Endothelial cell (in vitro differentiated cells): ENCODE measurements at regions not wholly inside any gene's neighbourhood (a gene's known extent, or its start where the extent isn't known, plus 50 kb on each side); places are given as distances from the start of the nearest gene placed in this dataset.
"Not testable (repeated sequence)": the region's sequence is repeated elsewhere in the genome, so short reads cannot be mapped to it uniquely, and the experiment has no call there.

Experiments
- DNase-seq: peaks from one replicate; pipeline ENCODE4 v3.0.0; 2021; ENCODE audit warnings: low spot score
- H3K27ac Mint-ChIP-seq: one replicate; pipeline ENCODE4 v1.8.0; 2021; ENCODE audit warnings: mixed read lengths, inconsistent platforms; ENCODE audit not compliant: unreplicated experiment
- H3K27me3 Mint-ChIP-seq: one replicate; pipeline ENCODE4 v1.8.0; 2021; ENCODE audit warnings: mild to moderate bottlenecking, moderate library complexity, mixed read lengths, inconsistent platforms; ENCODE audit not compliant: unreplicated experiment
- H3K36me3 Mint-ChIP-seq: one replicate; pipeline ENCODE4 v1.8.0; 2021; ENCODE audit warnings: mild to moderate bottlenecking, low read depth, mixed read lengths, inconsistent platforms; ENCODE audit not compliant: unreplicated experiment
- H3K4me1 Mint-ChIP-seq: one replicate; pipeline ENCODE4 v1.8.0; 2021; ENCODE audit warnings: mild to moderate bottlenecking, mixed read lengths, inconsistent platforms; ENCODE audit not compliant: unreplicated experiment
- H3K4me3 Mint-ChIP-seq: one replicate; pipeline ENCODE4 v1.8.0; 2021; ENCODE audit warnings: mild to moderate bottlenecking, mixed read lengths, inconsistent platforms; ENCODE audit not compliant: unreplicated experiment
- H3K9me3 Mint-ChIP-seq: one replicate; pipeline ENCODE4 v1.8.0; 2021; ENCODE audit warnings: mixed read lengths, inconsistent platforms; ENCODE audit not compliant: unreplicated experiment
- CTCF ChIP-seq: fragments of 200-600 bp; sonication (generic); IDR thresholded peaks from one replicate; pipeline ENCODE4 v1.5.0; 2021; ENCODE audit warnings: antibody characterized with exemption; ENCODE audit not compliant: unreplicated experiment

DNA sequence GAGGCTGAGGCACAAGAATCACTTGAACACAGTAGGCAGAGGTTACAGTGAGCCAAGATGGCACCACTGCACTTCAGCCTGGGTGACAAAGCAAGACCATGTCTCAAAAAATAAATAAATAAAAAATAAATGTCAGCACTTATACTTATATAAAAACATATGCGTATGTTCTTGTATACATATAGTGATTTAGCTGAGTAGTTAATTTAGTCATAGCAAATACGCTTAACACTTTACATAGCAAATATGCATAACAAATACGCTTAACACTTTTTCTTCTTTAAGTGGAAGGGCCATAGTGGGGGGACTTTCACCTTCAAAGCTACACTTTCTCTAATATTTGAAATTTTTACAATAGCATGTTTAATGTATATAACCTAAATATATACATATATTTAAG, 64.0 kb upstream of the CAPRIN1 start:
- Mint-ChIP-seq H3K9me3 (no peaks in the 10 kb centered on the region), H3K27ac (no peak overlapping the region), H3K36me3 (no peaks in the 10 kb centered on the region), H3K27me3 (peaks cover 3% of the 10 kb centered on the region), H3K4me3 (no peak overlapping the region), H3K4me1 (peaks cover 6% of the 10 kb centered on the region)
- TF ChIP-seq CTCF: no peak
- DNase-seq: no peak

DNA sequence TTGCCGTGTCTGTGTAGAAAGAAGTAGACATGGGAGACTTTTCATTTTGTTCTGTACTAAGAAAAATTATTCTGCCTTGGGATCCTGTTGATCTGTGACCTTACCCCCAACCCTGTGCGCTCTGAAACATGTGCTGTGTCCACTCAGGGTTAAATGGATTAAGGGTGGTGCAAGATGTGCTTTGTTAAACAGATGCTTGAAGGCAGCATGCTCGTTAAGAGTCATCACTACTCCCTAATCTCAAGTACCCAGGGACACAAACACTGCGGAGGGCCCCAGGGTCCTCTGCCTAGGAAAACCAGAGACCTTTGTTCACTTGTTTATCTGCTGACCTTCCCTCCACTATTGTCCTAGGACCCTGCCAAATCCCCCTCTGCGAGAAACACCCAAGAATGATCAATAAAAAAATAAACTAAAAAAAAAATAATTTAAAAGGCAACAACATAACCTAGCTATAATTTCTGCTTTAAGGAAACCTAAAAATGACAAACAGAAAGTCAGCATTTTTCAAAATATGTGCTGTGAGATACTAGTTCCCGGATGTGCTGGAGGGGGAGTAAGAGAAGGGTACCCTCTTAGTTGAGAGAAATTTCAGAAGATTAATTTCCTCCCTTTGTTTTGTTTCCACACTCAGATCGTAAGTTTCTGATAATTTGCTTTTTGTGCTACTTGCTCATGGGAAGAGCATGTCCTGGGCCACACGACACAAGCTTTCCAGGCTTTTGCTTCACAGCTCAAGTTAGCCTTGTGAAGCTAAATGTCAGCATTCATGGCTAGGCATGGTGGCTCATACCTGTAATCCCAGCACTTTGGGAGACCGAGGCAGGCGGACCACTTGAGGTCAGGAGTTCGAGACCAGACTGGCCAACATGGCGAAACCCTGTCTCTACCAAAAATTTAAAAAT, 64.7 kb upstream of the CAPRIN1 start:
- H3K36me3 Mint-ChIP-seq, H3K9me3 Mint-ChIP-seq, H3K4me3 Mint-ChIP-seq, H3K4me1 Mint-ChIP-seq, H3K27me3 Mint-ChIP-seq, DNase-seq: not testable (repeated sequence)
- peak overlapping the region; percentile 61 for H3K27ac Mint-ChIP-seq

DNA sequence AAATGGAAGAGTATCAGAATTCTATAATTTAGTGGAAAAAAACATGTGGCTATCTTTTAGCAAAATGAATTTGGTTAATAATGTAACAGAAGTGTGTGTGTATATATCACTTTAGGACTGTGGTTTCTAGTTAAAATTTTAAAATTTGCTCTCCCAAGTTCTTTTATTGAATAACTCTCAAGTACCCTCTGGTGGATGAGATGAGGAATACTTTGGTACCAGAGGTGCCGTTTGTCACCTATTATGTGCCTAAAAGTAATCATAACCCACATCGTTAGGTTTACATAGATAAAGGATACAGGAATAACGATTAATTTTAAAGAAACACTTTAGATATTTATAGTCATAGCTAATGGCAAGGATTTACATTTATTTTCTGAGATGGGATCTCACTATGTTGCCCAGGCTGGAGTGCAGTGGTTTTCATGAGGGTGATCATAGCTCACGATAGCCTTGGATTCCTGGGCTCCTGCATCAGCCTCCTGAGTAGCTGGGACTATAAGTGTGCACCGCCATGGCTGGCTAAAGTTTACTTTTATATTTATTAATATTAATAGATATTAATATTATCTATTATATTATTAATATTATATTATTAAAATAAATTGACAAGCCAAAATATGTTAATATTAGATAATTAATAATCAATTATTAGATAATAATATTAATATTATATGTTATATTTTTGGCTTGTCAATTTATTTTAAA, 66.7 kb upstream of the CAPRIN1 start:
- no peaks in the 10 kb centered on the region for H3K36me3 Mint-ChIP-seq
- H3K9me3 Mint-ChIP-seq: no peaks in the 10 kb centered on the region
- peaks cover 22% of the 10 kb centered on the region for H3K4me1 Mint-ChIP-seq
- H3K4me3 Mint-ChIP-seq: no peak overlapping the region
- H3K27me3 Mint-ChIP-seq: peaks cover 6% of the 10 kb centered on the region
- H3K27ac Mint-ChIP-seq: no peak overlapping the region
- no peak for TF ChIP-seq CTCF
- no peak for DNase-seq

DNA sequence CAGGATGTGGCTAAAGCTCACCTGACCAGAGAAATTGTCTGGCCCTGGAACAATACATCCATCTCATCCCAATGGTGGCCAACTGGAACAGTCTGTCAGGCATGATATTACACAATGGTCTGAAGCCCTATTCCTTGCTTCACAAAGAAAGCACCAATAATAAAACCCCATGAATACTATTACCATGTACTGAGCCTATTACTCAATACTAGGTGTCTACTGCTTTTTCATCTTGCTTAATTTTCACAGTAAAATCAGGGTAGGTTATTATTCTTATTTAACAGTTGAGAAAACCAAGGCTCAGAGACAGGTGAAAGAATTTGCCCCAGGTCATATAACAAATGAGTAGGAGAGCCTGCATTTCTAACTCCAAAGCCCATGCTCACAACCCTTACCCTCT, 68.9 kb upstream of the CAPRIN1 start:
- peaks cover 9% of the 10 kb centered on the region for H3K27me3 Mint-ChIP-seq
- no peak overlapping the region for H3K4me3 Mint-ChIP-seq
- no peak for DNase-seq
- H3K36me3 Mint-ChIP-seq: no peaks in the 10 kb centered on the region
- no peaks in the 10 kb centered on the region for H3K9me3 Mint-ChIP-seq
- peaks cover 25% of the 10 kb centered on the region for H3K4me1 Mint-ChIP-seq
- TF ChIP-seq CTCF: no peak
- no peak overlapping the region for H3K27ac Mint-ChIP-seq

GRCh38 chr11:33980897-33981296, 70.6 kb upstream of the CAPRIN1 start:
- H3K9me3 Mint-ChIP-seq: no peaks in the 10 kb centered on the region
- peak; percentile 31 for DNase-seq
- TF ChIP-seq CTCF: no peak
- peaks cover 9% of the 10 kb centered on the region for H3K27me3 Mint-ChIP-seq
- peaks cover 22% of the 10 kb centered on the region for H3K4me1 Mint-ChIP-seq
- peak overlapping the region; percentile 98 for H3K27ac Mint-ChIP-seq
- no peaks in the 10 kb centered on the region for H3K36me3 Mint-ChIP-seq
- H3K4me3 Mint-ChIP-seq: peak overlapping the region; percentile 0
